ENCODE measurements at regions not wholly inside any gene's neighbourhood (a gene's known extent, or its start where the extent isn't known, plus 50 kb on each side); places are given as distances from the start of the nearest gene placed in this dataset.

DNA sequence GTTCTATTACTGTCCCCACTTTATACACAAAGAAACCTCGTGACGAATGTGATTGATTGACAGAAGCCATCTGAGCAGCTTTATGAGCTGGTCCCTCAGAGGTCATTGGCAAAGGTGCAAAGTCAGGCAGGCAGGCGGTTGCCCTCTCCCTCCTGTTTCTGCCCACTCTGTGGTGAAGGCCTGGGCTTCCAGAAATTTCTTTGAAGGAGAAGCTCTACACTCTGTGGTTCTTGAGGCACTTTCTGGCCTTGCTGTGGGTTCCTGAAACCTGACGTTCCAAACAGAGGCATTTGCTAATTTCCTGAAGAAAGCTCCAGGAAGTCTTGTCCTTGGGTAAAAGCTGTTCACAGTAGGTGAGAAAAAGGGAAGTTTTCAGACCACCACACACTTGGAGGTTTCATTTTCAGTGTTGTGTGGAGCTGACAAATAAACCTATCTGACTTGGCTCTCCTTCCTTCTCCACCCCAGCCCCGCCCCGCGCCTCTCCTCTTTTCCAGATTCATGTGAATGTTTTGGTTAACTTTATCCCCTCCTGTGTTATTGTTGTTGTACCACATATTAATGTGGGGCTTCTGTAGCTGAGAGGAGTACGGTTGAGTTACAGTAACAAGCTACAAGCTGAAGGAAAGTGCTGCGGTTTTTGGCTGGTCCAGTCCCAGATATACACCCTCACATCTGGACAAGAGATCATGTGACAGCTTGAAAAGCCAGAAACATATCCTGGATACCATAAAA lies 274.1 kb downstream of the CLIC5 start:
- no peak for DNase-seq (ENCODE audit: low read depth in 1 of 2, low spot score in 1 of 2)

DNA sequence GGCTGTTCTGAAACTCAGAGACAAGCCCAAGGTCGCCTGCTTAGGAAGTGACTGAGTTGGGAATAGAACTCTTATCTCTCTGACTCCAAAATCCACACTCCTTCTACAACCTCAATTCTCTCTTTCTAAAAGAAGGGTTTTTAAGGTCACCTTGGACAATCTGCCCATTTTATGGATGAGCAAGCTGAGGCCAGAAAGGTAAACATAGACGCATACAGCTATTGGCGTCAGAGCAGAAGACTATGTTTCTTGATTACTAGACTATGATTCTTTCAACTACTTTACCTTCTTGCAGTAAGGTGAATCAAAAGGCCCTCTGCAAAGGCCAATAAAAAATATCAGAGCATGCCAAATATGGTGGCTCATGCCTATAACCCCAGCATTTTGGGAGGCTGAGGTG lies 276.6 kb downstream of the CLIC5 start:
- DNase-seq (ENCODE audit: low read depth in 1 of 2, low spot score in 1 of 2), result no peak

DNA sequence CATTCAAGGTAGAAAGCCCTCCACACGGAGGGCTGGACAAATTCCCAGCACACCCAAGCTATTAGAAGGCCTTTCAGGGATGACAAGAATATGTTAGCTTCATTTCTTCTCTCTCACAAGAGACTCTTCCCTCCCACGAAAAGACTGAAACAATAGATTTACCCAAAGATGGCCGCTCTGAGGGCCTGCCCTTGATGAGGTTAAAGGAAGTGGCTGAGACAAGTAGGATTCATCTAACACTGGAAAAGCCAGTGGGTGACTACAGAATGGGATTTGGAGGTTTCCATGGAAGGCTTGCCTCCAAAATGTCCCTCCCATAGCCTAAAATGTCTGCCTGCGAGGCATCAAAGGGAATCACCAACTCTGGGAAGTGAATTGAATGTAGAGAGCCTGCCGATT lies 277.6 kb downstream of the CLIC5 start:
- DNase-seq (ENCODE audit: low read depth in 1 of 2, low spot score in 1 of 2), result no peak

DNA sequence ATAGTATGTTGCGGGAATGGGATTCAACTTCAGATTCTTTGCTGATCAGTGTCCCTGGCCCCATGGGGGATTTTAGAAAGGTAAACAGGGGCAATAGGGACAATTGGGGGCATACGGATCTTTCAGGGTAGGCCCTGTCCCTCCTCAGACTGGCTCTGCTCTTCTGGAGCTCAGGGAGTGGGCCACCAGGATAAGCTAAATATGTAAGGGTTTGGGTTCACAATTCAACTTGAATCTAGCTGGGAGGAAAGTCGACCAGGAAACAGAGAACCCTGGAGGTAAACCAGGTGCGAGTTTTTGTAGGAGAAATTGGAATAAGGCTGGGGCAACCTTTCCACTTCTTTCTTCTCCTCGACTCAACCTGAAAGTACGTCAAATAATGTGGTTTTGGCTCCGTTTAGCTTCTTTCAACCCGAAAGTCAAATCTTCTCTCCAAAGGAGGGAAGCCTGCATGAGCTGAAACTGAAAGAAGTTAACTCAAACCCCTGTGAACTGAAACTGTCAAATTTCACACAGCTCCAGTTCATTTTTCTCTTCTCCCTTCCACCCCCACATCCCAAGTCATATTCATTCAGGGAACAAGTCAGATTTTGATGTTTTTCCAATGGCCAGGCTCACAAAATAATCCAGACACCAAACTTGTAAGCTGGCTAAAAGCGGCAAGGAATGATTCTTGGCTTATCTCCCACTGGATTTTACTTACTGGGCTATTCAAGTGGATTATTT lies 278.2 kb downstream of the CLIC5 start:
- DNase-seq (ENCODE audit: low read depth in 1 of 2, low spot score in 1 of 2), result peak in 1 of 2 donors; percentile 34

DNA sequence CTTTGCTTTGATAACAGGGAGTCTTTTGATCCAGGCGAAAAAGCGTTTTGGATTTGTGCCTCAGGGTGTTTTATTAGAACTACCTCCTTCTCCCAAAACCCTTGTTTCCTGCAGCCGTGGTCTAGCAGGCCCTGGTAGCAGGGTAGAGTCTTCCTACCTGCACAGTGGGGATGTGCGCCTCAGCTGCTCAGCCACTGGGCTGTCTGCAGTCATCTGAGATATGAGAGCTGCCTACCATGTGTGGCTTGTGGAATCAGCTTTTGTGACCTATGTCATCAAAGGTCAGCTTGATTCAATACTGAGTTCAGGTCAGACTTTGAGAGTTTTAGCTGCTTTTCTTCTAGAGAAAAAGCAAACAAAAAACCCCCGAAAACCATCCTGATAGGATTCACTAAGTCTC lies 279.5 kb downstream of the CLIC5 start:
- no peak for DNase-seq (ENCODE audit: low read depth in 1 of 2, low spot score in 1 of 2)

DNA sequence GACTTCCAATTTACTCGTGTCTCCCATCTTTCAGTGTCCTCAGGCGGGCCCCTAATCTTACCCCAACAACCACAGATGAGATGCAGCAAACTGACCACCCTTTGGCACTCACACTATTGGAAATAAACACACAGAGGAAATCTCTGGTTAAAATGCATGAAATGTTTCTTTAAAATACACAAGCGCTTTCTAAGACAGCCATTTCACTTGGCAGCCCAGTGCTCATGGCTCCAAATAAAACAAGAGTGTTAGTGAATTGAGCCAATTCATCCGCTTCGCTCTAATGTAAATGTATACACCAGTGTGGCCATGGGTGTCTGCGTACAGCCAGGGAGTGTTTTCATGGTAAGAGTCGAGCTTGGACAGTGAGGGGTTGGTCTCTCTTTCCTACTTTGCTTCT lies 282.9 kb downstream of the CLIC5 start:
- DNase-seq (ENCODE audit: low read depth in 1 of 2, low spot score in 1 of 2), result no peak

DNA sequence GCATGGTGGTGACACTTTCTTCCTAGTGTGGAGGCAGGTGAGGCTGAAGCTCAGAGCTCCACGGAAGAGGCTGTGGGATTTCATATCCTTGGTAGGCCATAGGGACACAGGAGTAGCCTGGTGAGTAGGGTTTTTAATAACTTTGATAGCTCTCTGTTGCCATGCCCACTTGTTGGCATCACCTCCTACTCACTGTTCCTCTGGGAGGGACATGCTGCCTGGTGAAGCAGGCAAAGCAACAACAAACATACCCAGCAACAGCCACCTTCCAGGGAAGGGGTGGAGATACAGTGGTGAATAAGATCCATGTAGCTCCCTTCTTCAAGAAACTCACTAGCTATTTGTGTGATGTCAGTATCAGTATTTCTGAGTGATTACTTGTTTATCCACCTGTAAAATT lies 285.4 kb downstream of the CLIC5 start:
- no peak for DNase-seq (ENCODE audit: low read depth in 1 of 2, low spot score in 1 of 2)

DNA sequence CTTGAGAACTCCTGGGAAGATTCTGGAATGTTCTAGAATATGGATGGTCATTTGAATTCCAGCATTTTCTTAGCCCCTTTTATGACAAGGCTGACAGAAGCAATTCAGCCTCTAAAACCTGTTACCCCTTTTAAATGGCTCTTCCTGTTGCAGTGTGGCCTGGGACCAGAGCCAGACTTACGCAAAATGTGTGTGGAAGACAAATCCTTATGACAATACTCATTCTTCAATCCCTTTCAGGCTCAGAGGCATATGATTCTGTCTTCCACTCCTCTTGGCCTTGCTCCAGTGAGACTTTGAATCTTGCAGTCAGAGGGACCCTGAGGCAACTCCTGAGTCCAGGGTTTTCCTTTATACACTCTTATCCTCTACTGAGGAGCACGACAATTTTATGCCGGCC lies 287.0 kb downstream of the CLIC5 start:
- DNase-seq (ENCODE audit: low read depth in 1 of 2, low spot score in 1 of 2), result no peak

DNA sequence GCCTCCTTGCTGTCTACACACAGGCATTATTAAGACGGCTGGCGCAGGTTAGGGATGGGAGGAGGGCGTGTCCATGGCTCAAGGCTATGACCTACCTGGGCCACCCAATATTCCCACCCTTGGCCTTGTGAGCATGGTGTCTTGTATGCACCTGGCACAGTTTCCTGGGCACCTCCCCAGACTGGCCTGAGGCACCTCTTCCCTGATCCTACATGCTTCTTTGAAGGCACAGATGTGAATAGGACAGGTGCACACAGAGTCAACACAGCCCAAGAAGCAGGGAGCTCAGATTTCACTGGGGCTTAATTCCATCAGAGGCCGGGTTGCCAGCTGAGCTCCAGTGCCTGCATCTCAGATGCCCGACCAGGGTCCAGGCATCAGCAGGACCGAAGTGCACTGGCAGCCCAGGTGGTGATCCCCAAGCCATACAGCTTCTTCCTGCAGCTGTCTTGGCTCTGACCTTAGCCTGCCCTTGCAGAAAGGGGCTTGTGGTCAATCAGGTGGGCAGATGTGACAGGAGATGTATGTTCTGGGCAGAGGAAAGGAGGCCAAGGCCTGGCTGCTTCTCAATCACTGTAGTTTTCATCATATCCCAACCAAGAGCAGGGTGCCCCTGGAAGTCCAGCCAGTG lies 287.7 kb downstream of the CLIC5 start:
- DNase-seq (ENCODE audit: low read depth in 1 of 2, low spot score in 1 of 2), result no peak

DNA sequence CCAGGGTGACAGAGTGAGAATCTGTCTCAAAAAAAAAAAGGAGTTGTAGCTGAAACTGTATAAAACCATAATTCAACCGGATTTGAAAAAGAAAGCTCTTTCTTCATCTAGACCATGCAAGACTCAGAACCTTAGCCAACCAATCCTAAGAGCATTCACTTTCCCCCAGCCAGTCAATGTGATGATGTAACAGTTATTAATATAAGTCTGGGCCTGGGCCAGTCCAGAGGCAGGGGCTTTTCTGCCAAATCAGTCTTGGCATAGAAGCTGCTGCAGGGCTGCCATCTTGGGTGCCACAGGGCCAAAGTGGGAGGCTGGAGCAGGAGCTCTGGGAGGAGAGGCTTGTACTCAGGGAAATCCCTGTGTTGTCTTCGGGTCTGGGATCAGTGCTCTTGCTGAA lies 288.4 kb downstream of the CLIC5 start:
- no peak for DNase-seq (ENCODE audit: low read depth in 1 of 2, low spot score in 1 of 2)

DNA sequence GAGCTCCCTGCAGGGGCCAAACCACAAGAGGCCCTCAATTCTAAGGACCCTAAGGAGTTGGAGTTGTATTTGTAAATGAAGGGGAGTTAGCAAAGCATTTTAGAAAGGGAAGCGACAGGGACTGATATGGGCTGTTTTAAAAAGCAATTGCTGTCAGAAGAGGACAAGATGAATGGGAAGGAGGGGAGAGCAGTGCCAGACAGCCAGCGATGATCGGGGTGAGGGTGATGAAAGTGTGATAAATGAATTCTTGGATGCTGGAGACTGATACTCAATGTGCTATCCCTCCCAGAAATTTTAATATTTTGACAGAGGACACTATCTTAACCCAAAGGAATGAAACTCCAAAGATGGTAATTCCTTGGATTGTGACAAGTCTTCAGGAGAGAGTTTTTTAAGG lies 289.2 kb downstream of the CLIC5 start:
- no peak for DNase-seq (ENCODE audit: low read depth in 1 of 2, low spot score in 1 of 2)

DNA sequence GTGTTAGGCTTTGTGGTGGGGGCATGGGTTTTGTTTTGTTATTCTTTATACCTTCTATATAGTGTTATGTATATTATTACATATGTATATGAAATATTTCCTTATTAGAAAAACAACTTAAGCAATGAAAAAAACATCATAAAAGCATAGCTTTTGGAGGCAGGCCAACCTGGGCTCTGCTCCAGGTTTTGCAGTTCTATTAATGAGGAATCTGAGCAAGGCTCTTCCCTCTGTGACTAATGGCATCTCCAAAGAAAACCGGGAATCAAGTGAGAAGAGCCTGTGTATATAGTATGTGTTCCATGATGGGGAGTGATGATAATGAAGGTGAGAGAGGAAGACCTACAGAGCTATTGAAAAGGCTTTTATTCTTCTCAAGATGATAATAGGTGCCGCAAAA lies 291.1 kb downstream of the CLIC5 start:
- no peak for DNase-seq (ENCODE audit: low read depth in 1 of 2, low spot score in 1 of 2)

DNA sequence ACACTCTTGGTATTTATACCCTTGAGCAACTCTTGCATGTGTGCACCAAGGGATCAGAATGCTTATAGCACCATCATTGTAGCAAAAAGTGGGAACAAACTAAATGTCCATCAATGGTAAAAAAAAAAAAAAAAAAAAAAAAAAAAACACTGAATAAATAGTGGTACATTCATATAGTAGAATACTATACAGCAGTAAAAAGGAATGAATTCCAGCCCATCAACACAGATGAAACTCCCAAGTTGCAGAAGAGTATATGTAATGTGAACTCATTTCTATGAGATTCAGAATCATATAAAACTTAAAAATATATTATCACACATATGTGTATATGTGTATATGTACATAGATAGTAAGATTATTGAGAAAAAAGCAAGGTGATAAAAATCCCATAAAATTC lies 291.6 kb downstream of the CLIC5 start:
- DNase-seq (ENCODE audit: low read depth in 1 of 2, low spot score in 1 of 2), result no peak

DNA sequence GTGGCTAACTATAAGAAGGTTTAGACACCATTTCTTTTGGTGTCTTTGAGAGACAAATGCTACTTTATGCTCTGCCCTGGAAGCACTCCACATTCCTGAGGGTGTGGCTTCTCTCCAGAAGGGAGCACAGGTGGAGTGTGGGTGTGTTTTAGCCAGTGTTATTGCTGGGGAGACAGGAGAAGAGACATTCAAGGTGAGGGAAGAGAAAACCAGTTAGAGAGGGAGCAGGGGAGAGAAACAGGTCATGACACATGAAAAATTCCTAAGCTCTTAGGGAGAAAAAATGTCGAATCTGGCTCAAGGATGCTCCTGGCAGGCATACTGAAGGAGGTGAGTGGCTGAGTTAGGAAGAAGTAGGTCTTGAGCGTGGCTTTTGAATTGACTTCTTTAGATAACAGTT lies 292.8 kb downstream of the CLIC5 start:
- DNase-seq (ENCODE audit: low read depth in 1 of 2, low spot score in 1 of 2), result no peak

DNA sequence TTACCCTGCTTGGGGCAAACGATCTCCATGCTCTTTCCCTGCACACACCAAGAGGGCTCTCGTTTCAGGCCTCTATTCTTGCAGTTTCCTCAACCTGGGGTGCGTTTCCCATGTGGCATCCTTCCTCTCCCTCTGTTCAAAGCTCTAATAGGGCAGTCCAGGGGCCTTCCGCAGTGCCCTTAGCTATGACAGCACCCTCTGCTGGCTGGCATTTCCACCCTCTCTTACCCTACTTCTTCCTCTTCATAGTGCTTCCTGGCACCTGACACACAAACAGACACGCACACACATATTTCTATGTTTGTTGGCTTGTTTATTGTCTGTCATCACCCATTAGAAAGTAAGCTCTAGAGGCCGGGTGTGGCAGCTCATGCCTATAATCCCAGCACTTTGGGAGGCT lies 294.0 kb downstream of the CLIC5 start:
- DNase-seq (ENCODE audit: low read depth in 1 of 2, low spot score in 1 of 2), result no peak

DNA sequence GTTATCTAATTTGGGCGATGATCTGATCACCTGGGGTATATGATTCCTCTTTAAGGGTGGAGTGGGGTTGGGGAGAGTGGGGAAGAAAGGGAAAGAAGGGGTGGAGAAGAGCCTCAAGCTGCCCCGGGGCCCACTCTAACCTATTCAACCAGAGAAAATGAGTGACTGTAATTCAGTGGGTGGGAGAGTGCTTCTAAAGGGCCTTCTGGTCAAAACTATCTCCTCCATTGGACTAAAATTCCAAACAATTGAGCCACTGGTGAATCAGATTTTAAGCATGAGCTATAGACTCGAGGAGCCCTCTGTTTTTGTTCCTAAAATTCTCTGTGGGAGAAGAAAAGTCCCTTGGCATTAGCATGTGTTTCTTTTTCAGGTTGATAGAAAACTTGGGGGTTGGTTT lies 296.8 kb downstream of the CLIC5 start:
- DNase-seq (ENCODE audit: low read depth in 1 of 2, low spot score in 1 of 2), result no peak

DNA sequence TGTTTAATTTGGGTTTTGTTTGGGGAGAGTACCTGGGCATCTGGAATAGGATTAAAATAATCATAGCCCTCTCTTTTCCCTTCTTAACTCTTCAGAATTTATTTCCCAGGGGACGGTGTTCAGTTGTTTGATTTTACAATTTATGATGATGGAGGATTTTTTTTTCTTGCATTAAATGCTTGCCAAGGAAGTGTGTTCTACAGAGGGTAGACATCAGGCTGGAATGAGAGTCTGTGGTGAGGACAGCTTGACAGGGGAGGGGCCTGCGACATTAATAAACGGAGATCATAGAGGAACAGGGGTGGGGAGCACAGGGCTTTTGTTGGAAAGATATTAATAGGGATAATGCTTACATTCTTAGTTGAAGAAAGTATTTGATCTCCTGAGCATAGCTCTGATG lies 297.5 kb downstream of the CLIC5 start:
- DNase-seq (ENCODE audit: low read depth in 1 of 2, low spot score in 1 of 2), result no peak

DNA sequence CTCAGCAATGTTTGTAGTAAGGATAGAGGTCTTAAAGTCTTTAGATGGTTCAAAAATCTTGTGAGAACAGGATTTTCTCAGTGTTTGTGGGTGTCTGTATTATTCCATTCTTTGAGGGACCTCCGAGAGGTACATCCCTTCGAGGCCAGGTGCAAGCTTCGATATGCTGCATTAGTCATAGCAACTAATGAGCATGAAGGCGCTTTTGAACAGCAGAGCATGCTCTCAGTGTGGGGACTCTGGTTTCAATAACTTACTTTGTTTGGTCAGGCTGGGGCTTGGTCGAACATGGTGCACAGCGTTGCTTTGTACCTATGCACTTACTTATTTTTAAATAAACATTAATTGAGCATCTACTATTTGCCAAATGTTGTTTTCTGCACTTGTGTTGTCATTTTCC lies 297.9 kb downstream of the CLIC5 start:
- DNase-seq (ENCODE audit: low read depth in 1 of 2, low spot score in 1 of 2), result no peak

DNA sequence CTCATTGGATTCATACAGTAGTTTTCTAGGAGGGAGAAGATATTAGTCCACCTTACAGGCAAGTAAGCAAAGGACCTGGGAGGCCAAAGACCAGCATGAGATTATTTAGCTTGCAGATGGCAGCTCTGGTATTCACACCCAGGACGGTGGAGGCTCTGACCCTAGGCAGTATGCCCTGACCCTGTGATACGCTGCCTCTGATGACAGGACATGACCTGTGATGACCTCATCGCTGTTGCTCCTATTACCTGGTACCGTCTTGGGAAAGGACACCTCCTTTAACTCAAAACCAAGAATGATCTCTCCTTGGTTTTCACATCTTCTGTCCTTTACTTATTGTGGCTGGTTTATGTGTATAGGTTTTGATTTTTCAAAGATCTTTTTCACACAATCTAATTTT lies 298.6 kb downstream of the CLIC5 start:
- no peak for DNase-seq (ENCODE audit: low read depth in 1 of 2, low spot score in 1 of 2)

DNA sequence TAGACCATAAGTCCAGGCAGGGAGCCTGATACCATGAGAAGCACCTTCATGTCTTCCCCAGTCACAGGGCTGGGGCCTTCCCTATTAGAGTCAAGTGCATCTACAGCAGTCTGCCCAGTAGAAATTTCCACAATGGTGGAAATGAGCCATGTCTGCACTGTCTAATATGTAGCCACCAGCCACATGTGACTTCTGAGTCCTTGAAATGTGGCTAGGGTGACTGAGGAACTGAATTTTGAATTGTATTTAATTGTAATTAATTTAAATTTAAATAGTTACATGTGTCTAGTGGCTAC lies 300.2 kb downstream of the CLIC5 start:
- no peak for DNase-seq (ENCODE audit: low read depth in 1 of 2, low spot score in 1 of 2)

DNA sequence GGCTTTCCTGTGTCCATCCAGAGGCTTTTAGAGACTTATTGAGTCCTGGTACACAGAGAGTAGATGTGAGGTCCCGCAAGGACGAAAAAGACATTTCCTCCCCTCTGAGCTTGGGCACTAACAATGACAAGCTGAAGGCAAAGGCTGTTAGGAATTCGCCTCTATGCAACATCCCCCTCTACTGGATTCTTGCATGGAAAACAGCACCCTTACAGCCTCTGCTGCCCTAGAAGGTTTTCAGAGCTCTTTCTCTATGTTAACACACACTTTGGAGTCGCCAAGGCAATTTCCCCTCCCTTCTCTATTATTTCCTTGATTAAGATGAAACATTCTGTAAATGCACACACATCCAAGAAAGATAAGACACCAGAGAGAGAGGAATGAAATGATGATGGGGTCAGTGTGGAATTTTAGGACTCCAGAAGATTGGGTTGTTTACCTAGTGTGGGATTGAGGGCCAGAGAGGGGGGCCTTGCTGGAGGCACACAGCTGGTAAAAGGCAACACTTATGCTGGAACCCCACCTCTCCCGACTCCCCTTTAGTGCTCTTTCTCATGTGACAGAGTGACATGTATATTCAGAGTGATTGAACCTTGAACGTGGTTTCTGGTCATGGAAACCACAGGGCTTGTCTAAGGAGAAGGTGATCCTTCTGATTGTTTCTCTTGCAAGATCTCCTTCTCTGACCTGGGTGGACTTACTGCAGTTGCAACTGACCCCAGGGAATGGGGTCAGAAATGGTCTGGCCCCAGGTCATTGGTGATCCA lies 300.7 kb downstream of the CLIC5 start:
- peak in 1 of 2 donors; percentile 61 for DNase-seq (ENCODE audit: low read depth in 1 of 2, low spot score in 1 of 2)
